T-helper 2 cell treated with Interferon-gamma antibody and Interleukin-4, amounts not matched to agents 5 μg/mL and 100 μg/mL, for 36 hours (primary cell): ENCODE measurements at regions not wholly inside any gene's neighbourhood (a gene's known extent, or its start where the extent isn't known, plus 50 kb on each side); places are given as distances from the start of the nearest gene placed in this dataset.

ENCODE experiments used
- DNase-seq: peaks from one replicate; pipeline ENCODE4 v3.0.0; 2021; ENCODE audit warnings: low spot score
- H3K27ac Mint-ChIP-seq: one replicate; pipeline ENCODE4 v1.8.0; 2021; ENCODE audit warnings: mild to moderate bottlenecking, mixed read lengths
- H3K27me3 Mint-ChIP-seq: one replicate; pipeline ENCODE4 v1.8.0; 2021; ENCODE audit warnings: low read depth, mixed read lengths
- H3K36me3 Mint-ChIP-seq: one replicate; pipeline ENCODE4 v1.8.0; 2021; ENCODE audit warnings: low read depth, mixed read lengths
- H3K4me1 Mint-ChIP-seq: one replicate; pipeline ENCODE4 v1.8.0; 2021; ENCODE audit warnings: low read depth, mixed read lengths
- H3K4me3 Mint-ChIP-seq: one replicate; pipeline ENCODE4 v1.8.0; 2022; ENCODE audit warnings: mild to moderate bottlenecking, moderate library complexity, mixed read lengths
- H3K9me3 Mint-ChIP-seq: one replicate; pipeline ENCODE4 v1.8.0; 2021; ENCODE audit warnings: mixed read lengths

DNA sequence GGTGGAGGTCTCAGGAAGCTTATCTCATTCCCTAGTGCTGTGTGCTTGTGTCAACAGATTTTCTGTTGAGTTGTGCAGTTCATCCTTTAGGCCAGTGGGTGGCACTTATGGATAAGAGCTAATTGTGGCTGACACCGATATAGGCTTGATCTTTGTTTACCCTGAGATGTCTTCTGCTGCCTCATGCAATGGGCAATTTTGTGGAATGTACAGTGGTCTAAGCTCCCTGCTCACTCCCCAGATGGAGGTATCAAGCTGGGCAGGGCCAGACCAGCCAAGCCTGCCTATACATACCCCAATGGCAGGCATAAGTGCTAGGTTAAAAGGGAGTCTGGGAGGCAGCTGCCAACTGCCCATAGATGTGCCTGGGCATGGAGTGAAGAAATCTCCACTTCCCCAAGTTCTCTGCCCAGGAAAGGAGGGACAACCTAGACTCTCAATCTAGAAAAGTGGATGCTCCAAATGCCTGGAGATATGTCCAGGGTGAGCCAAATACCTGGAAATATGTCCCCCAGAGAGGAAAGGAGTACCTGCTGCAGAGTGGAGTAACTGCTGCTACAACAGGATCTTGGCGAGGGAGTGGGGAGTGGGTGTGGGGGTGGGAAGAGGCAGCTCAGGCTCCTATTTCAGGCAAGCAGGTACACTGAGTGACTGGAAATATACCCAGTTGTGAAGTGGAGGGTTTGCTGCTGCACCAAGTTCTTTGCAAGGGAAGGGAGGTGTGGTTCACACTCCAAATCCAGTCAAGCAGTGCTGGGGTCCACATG is 53.2 kb upstream of the ARG1 start:
- DNase-seq = no peak
- Mint-ChIP-seq H3K27ac (no peak overlapping the region), H3K4me1 (peaks cover 10% of the 10 kb centered on the region), H3K4me3 (no peak overlapping the region), H3K9me3 (peaks cover 3% of the 10 kb centered on the region), H3K36me3 (no peaks in the 10 kb centered on the region), H3K27me3 (peaks cover 22% of the 10 kb centered on the region)
